ENCODE measurements at regions not wholly inside any gene's neighbourhood (a gene's known extent, or its start where the extent isn't known, plus 50 kb on each side); places are given as distances from the start of the nearest gene placed in this dataset.

GRCh38 chr1:199878823-199879222 is 148.7 kb upstream of the NR5A2 start:
- WGBS, 2 donors: 64 to 81% methylated on average over 4 of the region's 4 CpGs
- intact Hi-C loops (cut with DNase I): no loop called here

GRCh38 chr1:199898654-199899053 is 128.9 kb upstream of the NR5A2 start:
- Histone ChIP-seq H3K36me3 (no peaks in the 10 kb centered on the region), H3K27me3 (no peaks in the 10 kb centered on the region), H3K27ac (no peak overlapping the region), H3K4me1 (no peaks in the 10 kb centered on the region), H3K9me3 (no peaks in the 10 kb centered on the region), H3K4me3 (no peak overlapping the region)
- DNase-seq: no peak
- intact Hi-C loops (cut with DNase I): no loop called here
- TF ChIP-seq CTCF (IDR thresholded peaks at IDR 0.05) (no peak), POLR2A (IDR thresholded peaks at IDR 0.05) (no peak), EP300 (IDR thresholded peaks at IDR 0.05) (no peak), POLR2AphosphoS5 (IDR thresholded peaks at IDR 0.05) (no peak)
- 89 to 91% methylated on average over 1 of the region's 1 CpG for WGBS, 2 donors

More at GRCh38 chr1:199878823-199879222, 148.7 kb upstream of the NR5A2 start:
- Histone ChIP-seq H3K9me3 (no peaks in the 10 kb centered on the region), H3K27ac (no peak overlapping the region), H3K36me3 (no peaks in the 10 kb centered on the region), H3K4me3 (no peak overlapping the region), H3K4me1 (no peaks in the 10 kb centered on the region), H3K27me3 (no peaks in the 10 kb centered on the region)
- DNase-seq: no peak
- TF ChIP-seq POLR2A (IDR thresholded peaks at IDR 0.05): no peak

GRCh38 chr1:199901341-199901740 is 126.2 kb upstream of the NR5A2 start:
- H3K27me3 ChIP-seq: no peaks in the 10 kb centered on the region
- H3K4me1 ChIP-seq: no peaks in the 10 kb centered on the region
- no peak overlapping the region for H3K27ac ChIP-seq
- no peak for TF ChIP-seq POLR2AphosphoS5 (IDR thresholded peaks at IDR 0.05)
- TF ChIP-seq EP300 (IDR thresholded peaks at IDR 0.05): no peak
- TF ChIP-seq CTCF (IDR thresholded peaks at IDR 0.05): no peak
- no peak for TF ChIP-seq POLR2A (IDR thresholded peaks at IDR 0.05)
- no peaks in the 10 kb centered on the region for H3K9me3 ChIP-seq
- H3K4me3 ChIP-seq: no peak overlapping the region
- intact Hi-C loops (cut with DNase I): no loop called here
- DNase-seq: no peak
- H3K36me3 ChIP-seq: no peaks in the 10 kb centered on the region

- H3K27ac ChIP-seq: no peak overlapping the region
- H3K27me3 ChIP-seq: no peaks in the 10 kb centered on the region
- intact Hi-C loops (cut with DNase I): no loop called here
- H3K36me3 ChIP-seq: no peaks in the 10 kb centered on the region
- WGBS, 2 donors: 85 to 86% methylated on average over 2 of the region's 2 CpGs
- no peak overlapping the region for H3K4me3 ChIP-seq
- DNase-seq: no peak
- no peaks in the 10 kb centered on the region for H3K9me3 ChIP-seq
- no peak for TF ChIP-seq POLR2AphosphoS5 (IDR thresholded peaks at IDR 0.05)
- no peak for TF ChIP-seq CTCF (IDR thresholded peaks at IDR 0.05)
- TF ChIP-seq EP300 (IDR thresholded peaks at IDR 0.05): no peak
- no peak for TF ChIP-seq POLR2A (IDR thresholded peaks at IDR 0.05)
- H3K4me1 ChIP-seq: no peaks in the 10 kb centered on the region
Observed at GRCh38 chr1:199907361-199907760, 120.1 kb upstream of the NR5A2 start.

- H3K36me3 ChIP-seq: no peaks in the 10 kb centered on the region
- no peaks in the 10 kb centered on the region for H3K4me1 ChIP-seq
- no peaks in the 10 kb centered on the region for H3K9me3 ChIP-seq
- H3K27me3 ChIP-seq: no peaks in the 10 kb centered on the region
- H3K4me3 ChIP-seq: no peak overlapping the region
- H3K27ac ChIP-seq: no peak overlapping the region
- TF ChIP-seq EP300 (IDR thresholded peaks at IDR 0.05): no peak
- intact Hi-C loops (cut with DNase I): no loop called here
- no peak for DNase-seq
- WGBS, 2 donors: 28 to 66% methylated on average over 5 of the region's 5 CpGs
Observed at GRCh38 chr1:199909137-199909536, 118.4 kb upstream of the NR5A2 start.

- Histone ChIP-seq H3K27ac (no peak overlapping the region), H3K27me3 (no peaks in the 10 kb centered on the region), H3K4me3 (no peak overlapping the region), H3K36me3 (no peaks in the 10 kb centered on the region), H3K9me3 (no peaks in the 10 kb centered on the region), H3K4me1 (no peaks in the 10 kb centered on the region)
- intact Hi-C loops (cut with DNase I): no loop called here
- WGBS, 2 donors: 73 to 74% methylated on average over 3 of the region's 3 CpGs
- no peak for DNase-seq
- TF ChIP-seq CTCF (IDR thresholded peaks at IDR 0.05): no peak
Observed at GRCh38 chr1:199913318-199913717, 114.2 kb upstream of the NR5A2 start.

All from sigmoid colon (tissue), 6 donors.